ENCODE measurements at regions not wholly inside any gene's neighbourhood (a gene's known extent, or its start where the extent isn't known, plus 50 kb on each side); places are given as distances from the start of the nearest gene placed in this dataset.

- Histone ChIP-seq H3K79me2 (ENCODE audit: control insufficient read depth, insufficient read depth, low read length) (no peaks in the 10 kb centered on the region), H4K20me1 (ENCODE audit: control insufficient read depth, extremely low read depth, insufficient read depth, low read length) (no peaks in the 10 kb centered on the region), H3K36me3 (ENCODE audit: control insufficient read depth, insufficient read depth, low read length) (no peaks in the 10 kb centered on the region), H3K9me3 (ENCODE audit: control insufficient read depth, insufficient read depth, low read depth, low read length) (no peaks in the 10 kb centered on the region), H3K9ac (ENCODE audit: insufficient read depth, low read length) (no peak overlapping the region), H3K4me2 (ENCODE audit: extremely low read depth, insufficient read depth, low read length) (no peak overlapping the region), H3K27me3 (ENCODE audit: control insufficient read depth, insufficient read depth, low read length) (no peaks in the 10 kb centered on the region), H3K27ac (ENCODE audit: insufficient read depth, low read length) (no peak overlapping the region), H2AFZ (ENCODE audit: low read length) (no peak overlapping the region), H3K4me1 (ENCODE audit: control insufficient read depth, extremely low read depth, insufficient read depth, low read length) (no peaks in the 10 kb centered on the region), H3K4me3 (replicated peaks in 1 of 4; ENCODE audit: control extremely low read depth in 1 of 4, insufficient read depth in 1 of 4, low read depth in 3 of 4, low read length in 4 of 4) (no peak overlapping the region)
- TF ChIP-seq EZH2 (IDR thresholded peaks at IDR 0.05; ENCODE audit: low read length, missing control alignments) = no peak
- no peak for TF ChIP-seq CTCF (conservative IDR thresholded peaks at IDR 0.05 in 1 of 2, IDR thresholded peaks at IDR 0.05 in 1 of 2; ENCODE audit: low read depth in 1 of 2, low read length in 2 of 2)
- DNase-seq (ENCODE audit: low read depth in 2 of 2) = no peak
Observed at GRCh38 chr9:88224938-88225337, 86.7 kb upstream of the SPATA31C2 start.

- H3K4me2 ChIP-seq (ENCODE audit: extremely low read depth, insufficient read depth, low read length) = no peak overlapping the region
- H3K4me3 ChIP-seq (replicated peaks in 1 of 4; ENCODE audit: control extremely low read depth in 1 of 4, insufficient read depth in 1 of 4, low read depth in 3 of 4, low read length in 4 of 4) = no peak overlapping the region
- DNase-seq (ENCODE audit: low read depth in 2 of 2) = no peak
- no peaks in the 10 kb centered on the region for H4K20me1 ChIP-seq (ENCODE audit: control insufficient read depth, extremely low read depth, insufficient read depth, low read length)
- H2AFZ ChIP-seq (ENCODE audit: low read length) = no peak overlapping the region
- H3K27me3 ChIP-seq (ENCODE audit: control insufficient read depth, insufficient read depth, low read length) = no peaks in the 10 kb centered on the region
- TF ChIP-seq CTCF (conservative IDR thresholded peaks at IDR 0.05 in 1 of 2, IDR thresholded peaks at IDR 0.05 in 1 of 2; ENCODE audit: low read depth in 1 of 2, low read length in 2 of 2) (no peak), EZH2 (IDR thresholded peaks at IDR 0.05; ENCODE audit: low read length, missing control alignments) (no peak)
- no peak overlapping the region for H3K27ac ChIP-seq (ENCODE audit: insufficient read depth, low read length)
- H3K9ac ChIP-seq (ENCODE audit: insufficient read depth, low read length) = no peak overlapping the region
- no peaks in the 10 kb centered on the region for H3K9me3 ChIP-seq (ENCODE audit: control insufficient read depth, insufficient read depth, low read depth, low read length)
- H3K4me1 ChIP-seq (ENCODE audit: control insufficient read depth, extremely low read depth, insufficient read depth, low read length) = no peaks in the 10 kb centered on the region
- no peaks in the 10 kb centered on the region for H3K79me2 ChIP-seq (ENCODE audit: control insufficient read depth, insufficient read depth, low read length)
- no peaks in the 10 kb centered on the region for H3K36me3 ChIP-seq (ENCODE audit: control insufficient read depth, insufficient read depth, low read length)
Observed at GRCh38 chr9:88221105-88221504, 82.8 kb upstream of the SPATA31C2 start.

GRCh38 chr9:88220652-88221051, 82.4 kb upstream of the SPATA31C2 start:
- Histone ChIP-seq H3K36me3 (ENCODE audit: control insufficient read depth, insufficient read depth, low read length) (no peaks in the 10 kb centered on the region), H3K9me3 (ENCODE audit: control insufficient read depth, insufficient read depth, low read depth, low read length) (no peaks in the 10 kb centered on the region), H2AFZ (ENCODE audit: low read length) (no peak overlapping the region), H4K20me1 (ENCODE audit: control insufficient read depth, extremely low read depth, insufficient read depth, low read length) (no peaks in the 10 kb centered on the region), H3K4me2 (ENCODE audit: extremely low read depth, insufficient read depth, low read length) (no peak overlapping the region), H3K9ac (ENCODE audit: insufficient read depth, low read length) (no peak overlapping the region), H3K27ac (ENCODE audit: insufficient read depth, low read length) (no peak overlapping the region), H3K27me3 (ENCODE audit: control insufficient read depth, insufficient read depth, low read length) (no peaks in the 10 kb centered on the region), H3K4me1 (ENCODE audit: control insufficient read depth, extremely low read depth, insufficient read depth, low read length) (no peaks in the 10 kb centered on the region), H3K79me2 (ENCODE audit: control insufficient read depth, insufficient read depth, low read length) (no peaks in the 10 kb centered on the region), H3K4me3 (replicated peaks in 1 of 4; ENCODE audit: control extremely low read depth in 1 of 4, insufficient read depth in 1 of 4, low read depth in 3 of 4, low read length in 4 of 4) (no peak overlapping the region)
- no peak for DNase-seq (ENCODE audit: low read depth in 2 of 2)
- TF ChIP-seq CTCF (conservative IDR thresholded peaks at IDR 0.05 in 1 of 2, IDR thresholded peaks at IDR 0.05 in 1 of 2; ENCODE audit: low read depth in 1 of 2, low read length in 2 of 2) (no peak), EZH2 (IDR thresholded peaks at IDR 0.05; ENCODE audit: low read length, missing control alignments) (no peak)

Measured in fibroblast of lung (primary cell).